ENCODE measurements at regions not wholly inside any gene's neighbourhood (a gene's known extent, or its start where the extent isn't known, plus 50 kb on each side); places are given as distances from the start of the nearest gene placed in this dataset.

DNA sequence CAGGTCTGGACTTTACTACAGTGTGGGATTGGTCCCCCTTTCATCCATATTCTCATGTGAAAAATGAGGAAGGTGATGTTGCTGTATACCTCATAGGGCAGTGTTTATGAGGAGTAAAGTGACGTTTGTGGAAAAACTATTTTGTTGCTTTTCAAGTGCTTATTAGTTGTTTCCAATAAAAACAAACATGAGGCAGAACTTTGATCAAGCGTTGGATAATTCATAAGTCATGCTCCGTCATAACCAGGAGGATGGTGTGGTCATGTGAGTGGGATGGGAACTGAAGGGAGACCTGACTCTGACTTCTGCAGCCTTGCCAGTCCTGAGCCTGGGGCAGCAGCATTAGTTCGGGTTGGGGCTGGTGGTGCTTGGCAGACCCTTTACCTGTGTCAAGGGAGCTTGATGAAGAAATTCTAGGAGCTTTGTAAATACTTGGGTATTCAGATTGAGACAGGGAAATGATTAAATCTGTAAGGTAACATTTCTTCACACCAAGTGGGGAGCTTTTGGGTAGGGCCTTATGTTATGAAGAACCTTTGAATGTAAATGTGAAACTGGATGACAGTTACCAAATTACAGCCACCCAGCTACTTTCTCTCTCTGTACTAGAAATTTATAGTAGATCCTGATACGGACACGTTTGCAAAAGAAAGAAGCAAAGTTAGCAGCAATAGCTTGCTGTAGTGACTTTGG is 462.4 kb upstream of the RGS6 start:
- TF ChIP-seq, protein P1, sequence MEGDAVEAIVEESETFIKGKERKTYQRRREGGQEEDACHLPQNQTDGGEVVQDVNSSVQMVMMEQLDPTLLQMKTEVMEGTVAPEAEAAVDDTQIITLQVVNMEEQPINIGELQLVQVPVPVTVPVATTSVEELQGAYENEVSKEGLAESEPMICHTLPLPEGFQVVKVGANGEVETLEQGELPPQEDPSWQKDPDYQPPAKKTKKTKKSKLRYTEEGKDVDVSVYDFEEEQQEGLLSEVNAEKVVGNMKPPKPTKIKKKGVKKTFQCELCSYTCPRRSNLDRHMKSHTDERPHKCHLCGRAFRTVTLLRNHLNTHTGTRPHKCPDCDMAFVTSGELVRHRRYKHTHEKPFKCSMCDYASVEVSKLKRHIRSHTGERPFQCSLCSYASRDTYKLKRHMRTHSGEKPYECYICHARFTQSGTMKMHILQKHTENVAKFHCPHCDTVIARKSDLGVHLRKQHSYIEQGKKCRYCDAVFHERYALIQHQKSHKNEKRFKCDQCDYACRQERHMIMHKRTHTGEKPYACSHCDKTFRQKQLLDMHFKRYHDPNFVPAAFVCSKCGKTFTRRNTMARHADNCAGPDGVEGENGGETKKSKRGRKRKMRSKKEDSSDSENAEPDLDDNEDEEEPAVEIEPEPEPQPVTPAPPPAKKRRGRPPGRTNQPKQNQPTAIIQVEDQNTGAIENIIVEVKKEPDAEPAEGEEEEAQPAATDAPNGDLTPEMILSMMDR (conservative IDR thresholded peaks at IDR 0.05; ENCODE audit: low read length): no peak
- TF ChIP-seq EZH2phosphoT487 (IDR thresholded peaks at IDR 0.05; ENCODE audit: borderline replicate concordance, low read depth, low read length): no peak
